HG03521 (cell line): ENCODE measurements at regions not wholly inside any gene's neighbourhood (a gene's known extent, or its start where the extent isn't known, plus 50 kb on each side); places are given as distances from the start of the nearest gene placed in this dataset.
"Not testable (repeated sequence)": the region's sequence is repeated elsewhere in the genome, so short reads cannot be mapped to it uniquely, and the experiment has no call there.

Experiments used
- ATAC-seq: cut with Tn5 transposase; IDR thresholded peaks from one replicate; pipeline ENCODE4 v1.9.1; 2021; ENCODE audit warnings: mild to moderate bottlenecking, moderate library complexity; ENCODE audit not compliant: unreplicated experiment

GRCh38 chr5:50583621-50584020 is 82.8 kb upstream of the PARP8 start:
- ATAC-seq = no peak

DNA sequence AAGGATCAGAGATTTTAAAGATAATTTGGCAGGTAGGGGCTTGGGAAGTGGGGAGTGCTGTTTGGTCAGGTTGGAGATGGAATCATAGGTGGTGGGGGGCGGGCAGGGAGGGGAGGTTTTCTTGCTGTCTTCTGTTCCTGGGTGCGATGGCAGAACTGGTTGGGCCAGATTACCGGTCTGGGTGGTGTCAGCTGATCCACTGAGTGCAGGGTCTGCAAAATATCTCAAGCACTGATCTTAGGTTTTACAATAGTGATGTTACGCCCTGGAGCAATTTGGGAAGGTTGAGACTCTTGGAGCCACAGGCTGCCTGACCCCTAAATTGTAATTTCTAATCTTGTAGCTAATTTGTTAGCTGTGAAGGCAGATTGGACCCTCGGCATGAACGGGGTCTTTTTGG is 78.0 kb upstream of the PARP8 start:
- ATAC-seq = not testable (repeated sequence)

DNA sequence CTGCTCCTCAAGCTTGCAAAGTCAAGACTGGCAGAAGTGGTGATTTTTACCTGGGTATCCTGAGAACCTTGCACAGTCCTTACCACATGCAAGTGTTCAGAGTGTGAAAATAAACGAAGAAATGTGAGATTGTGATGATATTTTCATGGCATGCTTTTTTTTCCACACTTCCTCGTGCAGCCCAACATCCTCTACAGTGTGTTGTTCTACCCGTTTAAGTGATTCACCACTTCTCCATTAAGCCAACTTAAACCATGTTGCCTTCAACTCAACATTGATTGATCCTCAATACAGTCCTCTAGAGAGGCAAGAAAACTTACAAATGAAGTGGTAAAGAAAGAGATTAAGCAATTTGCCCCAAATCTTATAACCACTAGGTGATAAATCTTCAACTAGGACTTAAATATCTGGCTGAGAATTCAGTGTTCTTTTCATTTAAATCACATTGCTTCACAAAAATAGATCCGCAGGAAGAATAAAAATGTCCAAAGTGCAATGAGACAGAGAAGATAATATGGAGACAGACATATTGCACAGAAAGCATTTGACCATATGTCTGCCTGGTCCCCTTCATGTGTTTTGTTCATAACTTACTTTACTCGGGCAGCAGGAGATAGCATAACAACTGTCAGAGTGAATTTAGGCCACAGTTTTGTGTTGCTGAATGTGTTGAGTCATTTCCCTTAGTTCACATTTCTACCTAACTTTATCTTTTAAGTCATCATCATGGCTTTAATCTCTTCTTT is 75.8 kb upstream of the PARP8 start:
- ATAC-seq = not testable (repeated sequence)

- not testable (repeated sequence) for ATAC-seq
These were observed 75.1 kb upstream of the PARP8 start for GRCh38 chr5:50591338-50591737.

DNA sequence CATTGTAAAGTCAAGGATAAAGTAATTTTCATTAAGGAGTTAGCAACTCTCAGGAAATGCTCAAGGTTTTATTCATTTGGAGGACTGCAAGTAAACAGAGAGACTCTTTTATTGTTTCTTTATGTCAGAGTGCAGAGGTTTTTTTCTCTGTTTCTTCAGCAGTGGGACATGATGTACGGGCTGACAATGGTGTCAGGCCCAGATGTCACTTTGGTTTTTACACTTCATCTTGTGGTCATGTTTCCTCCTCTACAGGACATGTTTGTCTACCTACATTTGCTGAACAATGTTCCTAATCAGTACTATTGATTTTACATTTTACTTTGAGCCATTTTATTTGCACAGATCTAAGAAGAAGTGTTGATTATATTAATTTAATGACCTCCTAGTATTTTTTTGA is 72.8 kb upstream of the PARP8 start:
- no peak for ATAC-seq

GRCh38 chr5:50595199-50595598 is 71.2 kb upstream of the PARP8 start:
- ATAC-seq = no peak

DNA sequence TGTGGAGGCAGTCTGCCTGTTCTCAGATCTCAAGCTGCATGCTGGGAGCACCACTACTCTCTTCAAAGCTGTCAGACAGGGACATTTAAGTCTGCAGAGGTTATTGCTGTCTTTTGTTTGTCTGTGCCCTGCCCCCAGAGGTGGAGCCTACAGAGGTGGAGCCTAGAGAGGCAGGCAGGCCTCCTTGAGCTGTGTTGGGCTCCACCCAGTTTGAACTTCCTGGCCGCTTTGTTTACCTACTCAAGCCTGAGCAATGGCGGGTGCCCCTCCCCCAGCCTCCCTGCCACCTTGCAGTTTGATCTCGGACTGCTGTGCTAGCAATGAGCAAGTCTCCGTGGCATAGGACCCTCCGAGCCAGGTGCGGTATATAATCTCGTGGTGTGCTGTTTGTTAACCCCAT is 64.9 kb upstream of the PARP8 start:
- ATAC-seq = not testable (repeated sequence)

GRCh38 chr5:50606179-50606578 is 60.3 kb upstream of the PARP8 start:
- ATAC-seq = no peak

- ATAC-seq = not testable (repeated sequence)
These were observed 59.0 kb upstream of the PARP8 start for GRCh38 chr5:50607456-50607855.

GRCh38 chr5:50607953-50608705 is 58.3 kb upstream of the PARP8 start:
- ATAC-seq = not testable (repeated sequence)

DNA sequence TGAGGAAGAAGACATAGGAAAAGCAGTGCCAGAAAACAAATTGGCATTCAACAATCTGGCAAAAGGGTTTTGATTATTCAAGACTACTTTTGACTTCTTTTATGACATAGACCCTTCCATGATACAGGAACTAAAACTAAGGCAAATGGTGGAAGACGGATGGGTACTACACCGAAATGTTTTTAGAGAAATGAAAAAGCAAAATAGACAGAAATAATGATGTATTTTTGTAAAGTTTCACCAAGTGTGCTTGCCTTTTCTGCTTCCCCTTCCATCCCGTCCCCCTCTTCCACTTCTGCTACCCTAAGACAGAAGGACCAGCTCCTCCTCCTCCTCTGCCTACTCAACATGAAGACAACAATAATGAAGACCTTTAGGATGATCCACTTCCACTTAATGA is 53.4 kb upstream of the PARP8 start:
- ATAC-seq = not testable (repeated sequence)
